ENCODE measurements at regions not wholly inside any gene's neighbourhood (a gene's known extent, or its start where the extent isn't known, plus 50 kb on each side); places are given as distances from the start of the nearest gene placed in this dataset.

DNA sequence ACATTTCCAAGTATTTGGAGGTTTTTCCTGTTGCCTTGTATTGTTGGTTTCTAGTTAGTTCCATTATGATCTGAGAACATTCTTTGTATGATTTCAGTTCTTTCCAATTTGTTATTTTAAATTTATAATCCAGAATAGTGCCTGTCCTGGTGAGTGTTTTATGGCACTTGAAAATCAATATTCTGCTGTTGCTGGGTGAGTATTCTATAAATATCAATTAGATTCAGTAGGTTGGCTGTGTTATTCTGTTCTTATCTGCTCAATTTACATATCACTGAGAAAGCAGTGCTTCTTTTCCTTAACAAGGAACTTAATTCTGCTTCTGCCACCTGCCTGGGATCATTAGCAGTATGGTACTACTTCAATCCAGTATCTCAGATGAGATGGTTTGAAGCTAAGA lies 123.5 kb downstream of the SNX19 start:
- no peak overlapping the region for H3K18ac ChIP-seq (ENCODE audit: low read depth in 1 of 2, low read length in 2 of 2)
- no peak overlapping the region for H4K8ac ChIP-seq (ENCODE audit: low read length)
- H3K79me1 ChIP-seq (replicated peaks; ENCODE audit: low read length, poor library complexity, severe bottlenecking), result no peaks in the 10 kb centered on the region
- no peak overlapping the region for H4K91ac ChIP-seq (ENCODE audit: low read length)
- H3K27me3 ChIP-seq (ENCODE audit: control insufficient read depth in 1 of 2, insufficient read depth in 1 of 2, low read length in 2 of 2), result no peaks in the 10 kb centered on the region
- H2BK15ac ChIP-seq (ENCODE audit: low read depth, poor library complexity, severe bottlenecking), result no peak overlapping the region
- peaks cover 4% of the 10 kb centered on the region for H3K4me1 ChIP-seq (ENCODE audit: control insufficient read depth, insufficient read depth, low read depth, low read length)
- no peak overlapping the region for H3K4me2 ChIP-seq (ENCODE audit: low read length, poor library complexity, severe bottlenecking)
- no peak overlapping the region for H2BK120ac ChIP-seq (ENCODE audit: low read depth, low read length)
- H3K4ac ChIP-seq (ENCODE audit: low read depth in 1 of 2, low read length in 2 of 2), result no peak overlapping the region
- H3K36me3 ChIP-seq (ENCODE audit: control insufficient read depth in 1 of 2, insufficient read depth in 2 of 2, low read depth in 1 of 2, low read length in 2 of 2), result no peaks in the 10 kb centered on the region
- H3K9ac ChIP-seq (ENCODE audit: low read length), result no peak overlapping the region
- no peak overlapping the region for H2AK5ac ChIP-seq (ENCODE audit: low read length, severe bottlenecking)
- H3K4me3 ChIP-seq (ENCODE audit: insufficient read depth in 1 of 2, low read depth in 1 of 2, low read length in 2 of 2), result no peak overlapping the region
- H3K9me3 ChIP-seq (ENCODE audit: control insufficient read depth, low read length), result peaks cover 8% of the 10 kb centered on the region
- no peak overlapping the region for H3K27ac ChIP-seq (ENCODE audit: low read length, poor library complexity, severe bottlenecking)
- H2BK12ac ChIP-seq (ENCODE audit: low read length in 2 of 2), result no peak overlapping the region
- H3K14ac ChIP-seq (ENCODE audit: low read length in 2 of 2), result no peak overlapping the region
- no peak overlapping the region for H2AFZ ChIP-seq (ENCODE audit: low read depth, low read length)
- H2BK5ac ChIP-seq (ENCODE audit: low read depth, low read length, poor library complexity, severe bottlenecking), result no peak overlapping the region
- DNase-seq, result no peak
- H3K23ac ChIP-seq (ENCODE audit: low read length in 2 of 2), result no peak overlapping the region

DNA sequence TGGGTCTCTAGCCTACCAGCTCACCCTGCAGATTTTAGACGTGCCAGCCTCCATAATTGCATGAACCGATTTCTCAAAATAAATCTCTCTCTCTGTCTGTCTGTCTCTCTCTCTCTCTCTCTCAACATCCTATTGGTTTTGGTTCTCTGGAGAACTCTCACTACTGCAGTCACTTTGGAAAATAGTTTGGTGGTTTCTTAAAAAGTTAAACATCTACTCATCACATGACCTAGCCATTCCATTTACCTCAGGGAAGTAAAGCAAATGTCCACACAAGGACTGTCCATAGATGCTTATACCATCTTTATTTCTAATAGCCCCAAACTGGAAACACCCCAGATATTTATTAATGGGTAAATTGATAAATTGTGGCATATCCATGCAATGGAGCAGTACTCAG lies 119.5 kb downstream of the SNX19 start:
- peaks cover 12% of the 10 kb centered on the region for H3K4me1 ChIP-seq (ENCODE audit: control insufficient read depth, insufficient read depth, low read depth, low read length)
- H3K36me3 ChIP-seq (ENCODE audit: control insufficient read depth in 1 of 2, insufficient read depth in 2 of 2, low read depth in 1 of 2, low read length in 2 of 2), result no peaks in the 10 kb centered on the region
- peak overlapping the region; percentile 59 for H3K27ac ChIP-seq (ENCODE audit: low read length, poor library complexity, severe bottlenecking)
- no peak overlapping the region for H4K91ac ChIP-seq (ENCODE audit: low read length)
- H3K14ac ChIP-seq (ENCODE audit: low read length in 2 of 2), result no peak overlapping the region
- WGBS, result 84% methylated on average over 2 of the region's 2 CpGs
- no peaks in the 10 kb centered on the region for H3K9me3 ChIP-seq (ENCODE audit: control insufficient read depth, low read length)
- no peak overlapping the region for H3K4ac ChIP-seq (ENCODE audit: low read depth in 1 of 2, low read length in 2 of 2)
- H2AK5ac ChIP-seq (ENCODE audit: low read length, severe bottlenecking), result peak overlapping the region; percentile 98
- H3K79me1 ChIP-seq (replicated peaks; ENCODE audit: low read length, poor library complexity, severe bottlenecking), result no peaks in the 10 kb centered on the region
- peak overlapping the region in 1 of 2 experiments; percentile 21 for H3K18ac ChIP-seq (ENCODE audit: low read depth in 1 of 2, low read length in 2 of 2)
- no peak overlapping the region for H2BK120ac ChIP-seq (ENCODE audit: low read depth, low read length)
- H3K9ac ChIP-seq (ENCODE audit: low read length), result no peak overlapping the region
- no peak overlapping the region for H2AFZ ChIP-seq (ENCODE audit: low read depth, low read length)
- H3K23ac ChIP-seq (ENCODE audit: low read length in 2 of 2), result no peak overlapping the region
- peak overlapping the region; percentile 24 for H2BK5ac ChIP-seq (ENCODE audit: low read depth, low read length, poor library complexity, severe bottlenecking)
- no peak overlapping the region for H3K4me2 ChIP-seq (ENCODE audit: low read length, poor library complexity, severe bottlenecking)
- H3K4me3 ChIP-seq (ENCODE audit: insufficient read depth in 1 of 2, low read depth in 1 of 2, low read length in 2 of 2), result no peak overlapping the region
- no peak overlapping the region for H2BK15ac ChIP-seq (ENCODE audit: low read depth, poor library complexity, severe bottlenecking)
- H3K27me3 ChIP-seq (ENCODE audit: control insufficient read depth in 1 of 2, insufficient read depth in 1 of 2, low read length in 2 of 2), result no peaks in the 10 kb centered on the region
- no peak overlapping the region for H4K8ac ChIP-seq (ENCODE audit: low read length)
- no peak overlapping the region for H2BK12ac ChIP-seq (ENCODE audit: low read length in 2 of 2)
- DNase-seq, result no peak

DNA sequence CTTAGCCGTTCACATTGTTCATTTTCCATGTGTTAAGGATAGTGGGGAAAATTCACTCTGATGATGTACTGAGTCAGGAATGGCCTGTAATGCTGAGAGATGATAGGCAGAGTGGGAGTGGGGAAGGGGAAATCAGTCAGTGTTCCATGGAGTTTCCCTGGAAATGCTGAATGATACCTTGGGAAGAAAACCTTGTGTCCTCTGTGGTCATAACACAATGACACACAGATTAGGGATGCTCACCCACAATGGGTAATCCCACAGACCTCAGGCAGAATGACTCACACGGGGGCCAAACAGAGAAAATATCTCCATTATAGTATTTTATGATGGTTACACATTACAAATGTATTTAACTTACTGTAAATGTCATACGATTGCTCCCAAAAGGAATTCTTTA lies 118.0 kb downstream of the SNX19 start:
- no peak overlapping the region for H2BK15ac ChIP-seq (ENCODE audit: low read depth, poor library complexity, severe bottlenecking)
- H2AFZ ChIP-seq (ENCODE audit: low read depth, low read length), result no peak overlapping the region
- no peak overlapping the region for H2BK5ac ChIP-seq (ENCODE audit: low read depth, low read length, poor library complexity, severe bottlenecking)
- H4K8ac ChIP-seq (ENCODE audit: low read length), result no peak overlapping the region
- H3K27me3 ChIP-seq (ENCODE audit: control insufficient read depth in 1 of 2, insufficient read depth in 1 of 2, low read length in 2 of 2), result no peaks in the 10 kb centered on the region
- H3K23ac ChIP-seq (ENCODE audit: low read length in 2 of 2), result no peak overlapping the region
- no peak overlapping the region for H2BK120ac ChIP-seq (ENCODE audit: low read depth, low read length)
- no peak overlapping the region for H2AK5ac ChIP-seq (ENCODE audit: low read length, severe bottlenecking)
- H3K4ac ChIP-seq (ENCODE audit: low read depth in 1 of 2, low read length in 2 of 2), result no peak overlapping the region
- 38% methylated on average over 1 of the region's 3 CpGs for WGBS
- H4K91ac ChIP-seq (ENCODE audit: low read length), result no peak overlapping the region
- H3K9me3 ChIP-seq (ENCODE audit: control insufficient read depth, low read length), result no peaks in the 10 kb centered on the region
- peaks cover 12% of the 10 kb centered on the region for H3K4me1 ChIP-seq (ENCODE audit: control insufficient read depth, insufficient read depth, low read depth, low read length)
- peak overlapping the region; percentile 82 for H3K27ac ChIP-seq (ENCODE audit: low read length, poor library complexity, severe bottlenecking)
- no peak overlapping the region for H3K14ac ChIP-seq (ENCODE audit: low read length in 2 of 2)
- no peak overlapping the region for H3K4me3 ChIP-seq (ENCODE audit: insufficient read depth in 1 of 2, low read depth in 1 of 2, low read length in 2 of 2)
- H3K9ac ChIP-seq (ENCODE audit: low read length), result peak overlapping the region; percentile 66
- H2BK12ac ChIP-seq (ENCODE audit: low read length in 2 of 2), result no peak overlapping the region
- H3K79me1 ChIP-seq (replicated peaks; ENCODE audit: low read length, poor library complexity, severe bottlenecking), result no peaks in the 10 kb centered on the region
- DNase-seq, result peak; percentile 90
- no peak overlapping the region for H3K18ac ChIP-seq (ENCODE audit: low read depth in 1 of 2, low read length in 2 of 2)
- no peak overlapping the region for H3K4me2 ChIP-seq (ENCODE audit: low read length, poor library complexity, severe bottlenecking)
- H3K36me3 ChIP-seq (ENCODE audit: control insufficient read depth in 1 of 2, insufficient read depth in 2 of 2, low read depth in 1 of 2, low read length in 2 of 2), result no peaks in the 10 kb centered on the region

DNA sequence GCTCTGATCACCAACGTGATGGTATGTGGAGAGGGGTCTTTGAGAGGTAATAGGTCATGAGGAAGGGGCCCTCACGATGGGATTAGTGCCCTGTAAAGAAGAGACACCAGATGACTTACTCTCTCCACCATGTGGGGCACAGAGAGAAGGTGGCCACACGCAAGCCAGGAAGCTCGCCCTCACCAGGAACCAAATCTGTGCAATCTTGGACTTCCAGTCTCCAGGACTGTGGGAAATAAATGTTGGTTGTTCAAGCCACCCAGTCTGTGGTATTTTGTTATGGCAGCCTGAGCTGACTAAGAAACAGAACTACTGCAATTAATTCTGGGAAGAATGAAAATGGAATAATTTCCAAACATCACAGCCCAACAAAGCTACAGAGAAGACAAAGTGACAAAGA lies 117.5 kb downstream of the SNX19 start:
- Histone ChIP-seq H3K14ac (ENCODE audit: low read length in 2 of 2) (no peak overlapping the region), H2AFZ (ENCODE audit: low read depth, low read length) (no peak overlapping the region), H3K79me1 (replicated peaks; ENCODE audit: low read length, poor library complexity, severe bottlenecking) (no peaks in the 10 kb centered on the region), H3K4me1 (ENCODE audit: control insufficient read depth, insufficient read depth, low read depth, low read length) (peaks cover 12% of the 10 kb centered on the region), H3K27ac (ENCODE audit: low read length, poor library complexity, severe bottlenecking) (peak overlapping the region; percentile 49), H2BK15ac (ENCODE audit: low read depth, poor library complexity, severe bottlenecking) (no peak overlapping the region), H3K18ac (ENCODE audit: low read depth in 1 of 2, low read length in 2 of 2) (no peak overlapping the region), H3K9me3 (ENCODE audit: control insufficient read depth, low read length) (no peaks in the 10 kb centered on the region), H3K36me3 (ENCODE audit: control insufficient read depth in 1 of 2, insufficient read depth in 2 of 2, low read depth in 1 of 2, low read length in 2 of 2) (no peaks in the 10 kb centered on the region), H3K27me3 (ENCODE audit: control insufficient read depth in 1 of 2, insufficient read depth in 1 of 2, low read length in 2 of 2) (no peaks in the 10 kb centered on the region), H3K4me3 (ENCODE audit: insufficient read depth in 1 of 2, low read depth in 1 of 2, low read length in 2 of 2) (no peak overlapping the region), H4K8ac (ENCODE audit: low read length) (no peak overlapping the region), H3K23ac (ENCODE audit: low read length in 2 of 2) (no peak overlapping the region), H2BK120ac (ENCODE audit: low read depth, low read length) (no peak overlapping the region), H3K9ac (ENCODE audit: low read length) (no peak overlapping the region), H2BK5ac (ENCODE audit: low read depth, low read length, poor library complexity, severe bottlenecking) (no peak overlapping the region), H2AK5ac (ENCODE audit: low read length, severe bottlenecking) (peak overlapping the region; percentile 80), H3K4me2 (ENCODE audit: low read length, poor library complexity, severe bottlenecking) (no peak overlapping the region), H4K91ac (ENCODE audit: low read length) (no peak overlapping the region), H2BK12ac (ENCODE audit: low read length in 2 of 2) (no peak overlapping the region), H3K4ac (ENCODE audit: low read depth in 1 of 2, low read length in 2 of 2) (no peak overlapping the region)
- 92% methylated on average over 2 of the region's 4 CpGs for WGBS
- no peak for DNase-seq
